ACHN (cell line): ENCODE measurements at regions not wholly inside any gene's neighbourhood (a gene's known extent, or its start where the extent isn't known, plus 50 kb on each side); places are given as distances from the start of the nearest gene placed in this dataset.

Source experiments
- DNase-seq: peaks from one replicate; pipeline ENCODE4 v3.0.0-alpha.2; 2015
- in situ Hi-C: cut with HindIII; loops from 2 replicates; pipeline ENCODE4 v1.10.0; 2017; ENCODE audit warnings: low sequenced_read_pairs, low pct_ligation_motif_present, low pct_unique_long_range_greater_than_20kb

GRCh38 chr16:17607609-17608008 is 136.8 kb upstream of the XYLT1 start:
- DNase-seq = no peak
- in situ Hi-C loops = no loop called here

GRCh38 chr16:17607075-17607509 is 136.3 kb upstream of the XYLT1 start:
- DNase-seq = no peak
- in situ Hi-C loops = no loop called here

GRCh38 chr16:17606460-17606859 is 135.7 kb upstream of the XYLT1 start:
- DNase-seq = no peak
- in situ Hi-C loops = no loop called here

- in situ Hi-C loops = no loop called here
- no peak for DNase-seq
Measured at GRCh38 chr16:17605784-17606183, 135.0 kb upstream of the XYLT1 start.

GRCh38 chr16:17603626-17604025 is 132.9 kb upstream of the XYLT1 start:
- in situ Hi-C loops = no loop called here
- DNase-seq = no peak

- in situ Hi-C loops = no loop called here
- DNase-seq = no peak
Measured at GRCh38 chr16:17602678-17603077, 131.9 kb upstream of the XYLT1 start.

GRCh38 chr16:17598968-17599367 is 128.2 kb upstream of the XYLT1 start:
- in situ Hi-C loops = no loop called here
- DNase-seq = no peak

- in situ Hi-C loops = no loop called here
- no peak for DNase-seq
Measured at GRCh38 chr16:17591655-17592405, 121.1 kb upstream of the XYLT1 start.

GRCh38 chr16:17590711-17591654 is 120.2 kb upstream of the XYLT1 start:
- in situ Hi-C loops = no loop called here
- no peak for DNase-seq

GRCh38 chr16:17589898-17590297 is 119.1 kb upstream of the XYLT1 start:
- DNase-seq = no peak
- in situ Hi-C loops = no loop called here

GRCh38 chr16:17585449-17586074 is 114.8 kb upstream of the XYLT1 start:
- no peak for DNase-seq
- in situ Hi-C loops = no loop called here

- peak; percentile 68 for DNase-seq
- in situ Hi-C loops = no loop called here
Measured at GRCh38 chr16:17578981-17579874, 108.5 kb upstream of the XYLT1 start.

GRCh38 chr16:17574256-17574655 is 103.5 kb upstream of the XYLT1 start:
- in situ Hi-C loops = no loop called here
- no peak for DNase-seq

- in situ Hi-C loops = no loop called here
- DNase-seq = no peak
Measured at GRCh38 chr16:17572145-17572544, 101.4 kb upstream of the XYLT1 start.

GRCh38 chr16:17571499-17572093 is 100.8 kb upstream of the XYLT1 start:
- in situ Hi-C loops = no loop called here
- DNase-seq = no peak

GRCh38 chr16:17568239-17568638 is 97.5 kb upstream of the XYLT1 start:
- no peak for DNase-seq
- in situ Hi-C loops = no loop called here

GRCh38 chr16:17567455-17567854 is 96.7 kb upstream of the XYLT1 start:
- no peak for DNase-seq
- in situ Hi-C loops = no loop called here
